ENCODE measurements at regions not wholly inside any gene's neighbourhood (a gene's known extent, or its start where the extent isn't known, plus 50 kb on each side); places are given as distances from the start of the nearest gene placed in this dataset.

- Histone ChIP-seq H3K27ac (replicated peaks in 1 of 4) (no peak overlapping the region), H3K4me3 (no peak overlapping the region), H3K4me1 (peaks cover 0 to 28% (median 11%) of the 10 kb centered on the region in 4 donors), H3K36me3 (no peaks in the 10 kb centered on the region), H3K9me3 (no peaks in the 10 kb centered on the region), H3K27me3 (no peaks in the 10 kb centered on the region)
- intact Hi-C loops (cut with DNase I) = no loop called here
- TF ChIP-seq POLR2AphosphoS5 (IDR thresholded peaks at IDR 0.05) (no peak), CTCF (IDR thresholded peaks at IDR 0.05) (no peak), EP300 (IDR thresholded peaks at IDR 0.05) (no peak), POLR2A (IDR thresholded peaks at IDR 0.05; ENCODE audit: low read depth) (no peak)
- 93% methylated on average over 6 of the region's 6 CpGs for WGBS
- no peak for DNase-seq (ENCODE audit: extremely low spot score)
Observed at GRCh38 chr10:98318861-98319260, 50.9 kb upstream of the LOXL4 start.

Data from esophagus muscularis mucosa (tissue), 4 donors.